ENCODE measurements at regions not wholly inside any gene's neighbourhood (a gene's known extent, or its start where the extent isn't known, plus 50 kb on each side); places are given as distances from the start of the nearest gene placed in this dataset.

- peak; percentile 69 for DNase-seq (ENCODE audit: low read depth)
These were observed 121.9 kb downstream of the MAB21L3 start for GRCh38 chr1:116232989-116233514.

GRCh38 chr1:116234429-116234828, 123.2 kb downstream of the MAB21L3 start:
- DNase-seq (ENCODE audit: low read depth): no peak

- DNase-seq (ENCODE audit: low read depth): no peak
These were observed 128.7 kb downstream of the MAB21L3 start for GRCh38 chr1:116239916-116240315.

GRCh38 chr1:116242741-116243140, 130.3 kb upstream of the ATP1A1 start:
- no peak for DNase-seq (ENCODE audit: low read depth)

- no peak for DNase-seq (ENCODE audit: low read depth)
These were observed 129.6 kb upstream of the ATP1A1 start for GRCh38 chr1:116243333-116244054.

- no peak for DNase-seq (ENCODE audit: low read depth)
These were observed 126.9 kb upstream of the ATP1A1 start for GRCh38 chr1:116246174-116246573.

GRCh38 chr1:116252271-116252670, 120.8 kb upstream of the ATP1A1 start:
- DNase-seq (ENCODE audit: low read depth): no peak

- no peak for DNase-seq (ENCODE audit: low read depth)
These were observed 120.3 kb upstream of the ATP1A1 start for GRCh38 chr1:116252785-116253184.

GRCh38 chr1:116253566-116254382, 119.3 kb upstream of the ATP1A1 start:
- peak; percentile 27 for DNase-seq (ENCODE audit: low read depth)

GRCh38 chr1:116254776-116255175, 118.3 kb upstream of the ATP1A1 start:
- DNase-seq (ENCODE audit: low read depth): peak; percentile 69

GRCh38 chr1:116255486-116256285, 117.4 kb upstream of the ATP1A1 start:
- DNase-seq (ENCODE audit: low read depth): peak; percentile 42

- DNase-seq (ENCODE audit: low read depth): peak; percentile 66
These were observed 116.8 kb upstream of the ATP1A1 start for GRCh38 chr1:116256286-116256649.

GRCh38 chr1:116256875-116257274, 116.2 kb upstream of the ATP1A1 start:
- no peak for DNase-seq (ENCODE audit: low read depth)

- DNase-seq (ENCODE audit: low read depth): no peak
These were observed 115.7 kb upstream of the ATP1A1 start for GRCh38 chr1:116257341-116257767.

- no peak for DNase-seq (ENCODE audit: low read depth)
These were observed 115.2 kb upstream of the ATP1A1 start for GRCh38 chr1:116257836-116258235.

GRCh38 chr1:116258668-116259419, 114.2 kb upstream of the ATP1A1 start:
- no peak for DNase-seq (ENCODE audit: low read depth)

GRCh38 chr1:116259663-116260062, 113.4 kb upstream of the ATP1A1 start:
- no peak for DNase-seq (ENCODE audit: low read depth)

GRCh38 chr1:116260115-116260514, 112.9 kb upstream of the ATP1A1 start:
- no peak for DNase-seq (ENCODE audit: low read depth)

GRCh38 chr1:116260621-116261020, 112.4 kb upstream of the ATP1A1 start:
- no peak for DNase-seq (ENCODE audit: low read depth)

GRCh38 chr1:116261227-116261626, 111.8 kb upstream of the ATP1A1 start:
- DNase-seq (ENCODE audit: low read depth): peak; percentile 54
